ENCODE measurements at regions not wholly inside any gene's neighbourhood (a gene's known extent, or its start where the extent isn't known, plus 50 kb on each side); places are given as distances from the start of the nearest gene placed in this dataset.

- Histone ChIP-seq H3K27me3 (ENCODE audit: low read depth) (no peaks in the 10 kb centered on the region), H3K4me3 (no peak overlapping the region), H3K4me1 (no peaks in the 10 kb centered on the region), H3K36me3 (no peaks in the 10 kb centered on the region), H3K9me3 (no peaks in the 10 kb centered on the region), H3K27ac (no peak overlapping the region)
- TF ChIP-seq CTCF (IDR thresholded peaks at IDR 0.05) = no peak
- DNase-seq (no peak), ATAC-seq (no peak)
- intact Hi-C loops (cut with DNase I) = no loop called here
Observed at GRCh38 chr12:94889445-94890210, 113.9 kb downstream of the NDUFA12 start.

GRCh38 chr12:94879542-94879941, 124.0 kb downstream of the NDUFA12 start:
- ATAC-seq (no peak), DNase-seq (no peak)
- intact Hi-C loops (cut with DNase I) = no loop called here
- H3K9me3 ChIP-seq = no peaks in the 10 kb centered on the region
- H3K36me3 ChIP-seq = no peaks in the 10 kb centered on the region
- H3K27me3 ChIP-seq (ENCODE audit: low read depth) = peaks cover 5% of the 10 kb centered on the region
- TF ChIP-seq CTCF (IDR thresholded peaks at IDR 0.05) = no peak
- no peak overlapping the region for H3K27ac ChIP-seq
- H3K4me3 ChIP-seq = no peak overlapping the region
- peaks cover 5% of the 10 kb centered on the region for H3K4me1 ChIP-seq

- ATAC-seq = peak in 1 of 2 donors; percentile 24
- DNase-seq = no peak
Observed at GRCh38 chr12:94875525-94875924, 128.0 kb downstream of the NDUFA12 start.

GRCh38 chr12:94874518-94875302, 128.8 kb downstream of the NDUFA12 start:
- Histone ChIP-seq H3K36me3 (no peaks in the 10 kb centered on the region), H3K9me3 (no peaks in the 10 kb centered on the region), H3K4me3 (peak overlapping the region; percentile 60), H3K27ac (no peak overlapping the region), H3K4me1 (peaks cover 29% of the 10 kb centered on the region), H3K27me3 (ENCODE audit: low read depth) (peaks cover 36% of the 10 kb centered on the region)
- no peak for TF ChIP-seq CTCF (IDR thresholded peaks at IDR 0.05)
- ATAC-seq (peak; percentile 27 to 60), DNase-seq (no peak)
- intact Hi-C loops (cut with DNase I) = no loop called here

More at GRCh38 chr12:94875525-94875924, 128.0 kb downstream of the NDUFA12 start:
- Histone ChIP-seq H3K4me3 (no peak overlapping the region), H3K9me3 (no peaks in the 10 kb centered on the region), H3K27ac (no peak overlapping the region), H3K36me3 (no peaks in the 10 kb centered on the region), H3K27me3 (ENCODE audit: low read depth) (peaks cover 36% of the 10 kb centered on the region), H3K4me1 (peaks cover 29% of the 10 kb centered on the region)
- intact Hi-C loops (cut with DNase I) = no loop called here
- no peak for TF ChIP-seq CTCF (IDR thresholded peaks at IDR 0.05)

GRCh38 chr12:94873734-94874517, 129.6 kb downstream of the NDUFA12 start:
- no peak overlapping the region for H3K27ac ChIP-seq
- intact Hi-C loops (cut with DNase I) = no loop called here
- H3K36me3 ChIP-seq = no peaks in the 10 kb centered on the region
- DNase-seq = no peak
- H3K4me3 ChIP-seq = peak overlapping the region; percentile 60
- H3K4me1 ChIP-seq = peaks cover 29% of the 10 kb centered on the region
- H3K9me3 ChIP-seq = no peaks in the 10 kb centered on the region
- TF ChIP-seq CTCF (IDR thresholded peaks at IDR 0.05) = no peak
- H3K27me3 ChIP-seq (ENCODE audit: low read depth) = peaks cover 39% of the 10 kb centered on the region
- peak; percentile 75 to 79 for ATAC-seq

All from lower lobe of right lung (tissue), 2 donors.